ENCODE measurements at regions not wholly inside any gene's neighbourhood (a gene's known extent, or its start where the extent isn't known, plus 50 kb on each side); places are given as distances from the start of the nearest gene placed in this dataset.
"Not testable (repeated sequence)": the region's sequence is repeated elsewhere in the genome, so short reads cannot be mapped to it uniquely, and the experiment has no call there.

- no peaks in the 10 kb centered on the region for H3K9me3 Mint-ChIP-seq
- H3K36me3 Mint-ChIP-seq: no peaks in the 10 kb centered on the region
- ATAC-seq (no peak), DNase-seq (ENCODE audit: low spot score in 2 of 2) (no peak)
- H3K27ac Mint-ChIP-seq: no peak overlapping the region
These were observed 145.9 kb upstream of the FHL2 start for GRCh38 chr2:105544591-105545377.

- no peak for ATAC-seq
- Mint-ChIP-seq H3K9me3 (no peaks in the 10 kb centered on the region), H3K36me3 (no peaks in the 10 kb centered on the region), H3K27ac (no peak overlapping the region)
- no peak for DNase-seq (ENCODE audit: low spot score in 2 of 2)
These were observed 142.6 kb upstream of the FHL2 start for GRCh38 chr2:105541189-105542050.

GRCh38 chr2:105540642-105541041, 141.8 kb upstream of the FHL2 start:
- no peak overlapping the region for H3K27ac Mint-ChIP-seq
- ATAC-seq (no peak), DNase-seq (ENCODE audit: low spot score in 2 of 2) (no peak)
- H3K36me3 Mint-ChIP-seq: no peaks in the 10 kb centered on the region
- no peaks in the 10 kb centered on the region for H3K9me3 Mint-ChIP-seq

GRCh38 chr2:105539331-105539730, 140.5 kb upstream of the FHL2 start:
- no peak for DNase-seq (ENCODE audit: low spot score in 2 of 2)
- H3K27ac Mint-ChIP-seq: no peak overlapping the region
- no peaks in the 10 kb centered on the region for H3K9me3 Mint-ChIP-seq
- no peaks in the 10 kb centered on the region for H3K36me3 Mint-ChIP-seq
- no peak for ATAC-seq

- Mint-ChIP-seq H3K27ac (no peak overlapping the region), H3K36me3 (no peaks in the 10 kb centered on the region), H3K9me3 (no peaks in the 10 kb centered on the region)
- DNase-seq (ENCODE audit: low spot score in 2 of 2) (no peak), ATAC-seq (no peak)
These were observed 140.0 kb upstream of the FHL2 start for GRCh38 chr2:105538840-105539239.

GRCh38 chr2:105537920-105538319, 139.1 kb upstream of the FHL2 start:
- Mint-ChIP-seq H3K9me3 (no peaks in the 10 kb centered on the region), H3K27ac (no peak overlapping the region), H3K36me3 (no peaks in the 10 kb centered on the region)
- no peak for DNase-seq (ENCODE audit: low spot score in 2 of 2)
- ATAC-seq: no peak

- ATAC-seq (no peak), DNase-seq (ENCODE audit: low spot score in 2 of 2) (no peak)
- H3K9me3 Mint-ChIP-seq: no peaks in the 10 kb centered on the region
- no peaks in the 10 kb centered on the region for H3K36me3 Mint-ChIP-seq
- H3K27ac Mint-ChIP-seq: no peak overlapping the region
These were observed 138.6 kb upstream of the FHL2 start for GRCh38 chr2:105537466-105537865.

GRCh38 chr2:105536175-105536574, 137.3 kb upstream of the FHL2 start:
- Mint-ChIP-seq H3K9me3 (no peaks in the 10 kb centered on the region), H3K27ac (no peak overlapping the region), H3K36me3 (no peaks in the 10 kb centered on the region)
- ATAC-seq (no peak), DNase-seq (ENCODE audit: low spot score in 2 of 2) (no peak)

GRCh38 chr2:105529258-105529657, 130.4 kb upstream of the FHL2 start:
- not testable (repeated sequence) for H3K27ac Mint-ChIP-seq; H3K36me3 Mint-ChIP-seq; ATAC-seq; DNase-seq (ENCODE audit: low spot score in 2 of 2); H3K9me3 Mint-ChIP-seq

GRCh38 chr2:105526000-105526925, 127.4 kb upstream of the FHL2 start:
- no peak for ATAC-seq
- H3K27ac Mint-ChIP-seq: no peak overlapping the region
- H3K9me3 Mint-ChIP-seq: no peaks in the 10 kb centered on the region
- no peak for DNase-seq (ENCODE audit: low spot score in 2 of 2)
- no peaks in the 10 kb centered on the region for H3K36me3 Mint-ChIP-seq

- ATAC-seq (no peak), DNase-seq (ENCODE audit: low spot score in 2 of 2) (no peak)
- H3K9me3 Mint-ChIP-seq: no peaks in the 10 kb centered on the region
- no peak overlapping the region for H3K27ac Mint-ChIP-seq
- H3K36me3 Mint-ChIP-seq: no peaks in the 10 kb centered on the region
These were observed 126.3 kb upstream of the FHL2 start for GRCh38 chr2:105525201-105525600.

- DNase-seq (ENCODE audit: low spot score in 2 of 2) (no peak), ATAC-seq (no peak)
- no peak overlapping the region for H3K27ac Mint-ChIP-seq
- H3K36me3 Mint-ChIP-seq: no peaks in the 10 kb centered on the region
- no peaks in the 10 kb centered on the region for H3K9me3 Mint-ChIP-seq
These were observed 123.8 kb upstream of the FHL2 start for GRCh38 chr2:105522645-105523044.

- ATAC-seq (no peak), DNase-seq (ENCODE audit: low spot score in 2 of 2) (no peak)
- Mint-ChIP-seq H3K27ac (no peak overlapping the region), H3K9me3 (no peaks in the 10 kb centered on the region), H3K36me3 (no peaks in the 10 kb centered on the region)
These were observed 122.8 kb upstream of the FHL2 start for GRCh38 chr2:105521616-105522015.

- H3K36me3 Mint-ChIP-seq: no peaks in the 10 kb centered on the region
- DNase-seq (ENCODE audit: low spot score in 2 of 2): no peak
- H3K27ac Mint-ChIP-seq: no peak overlapping the region
- H3K9me3 Mint-ChIP-seq: no peaks in the 10 kb centered on the region
- ATAC-seq: no peak
These were observed 122.3 kb upstream of the FHL2 start for GRCh38 chr2:105521176-105521575.

GRCh38 chr2:105519516-105519915, 120.7 kb upstream of the FHL2 start:
- no peak for ATAC-seq

GRCh38 chr2:105518897-105519296, 120.0 kb upstream of the FHL2 start:
- ATAC-seq: no peak
- H3K36me3 Mint-ChIP-seq: no peaks in the 10 kb centered on the region
- no peak overlapping the region for H3K27ac Mint-ChIP-seq
- no peak for DNase-seq (ENCODE audit: low spot score in 2 of 2)
- H3K9me3 Mint-ChIP-seq: no peaks in the 10 kb centered on the region

More at GRCh38 chr2:105519516-105519915, 120.7 kb upstream of the FHL2 start:
- no peak for DNase-seq (ENCODE audit: low spot score in 2 of 2)
- Mint-ChIP-seq H3K27ac (no peak overlapping the region), H3K36me3 (no peaks in the 10 kb centered on the region), H3K9me3 (no peaks in the 10 kb centered on the region)
